Muscle of arm (tissue), 1 donor: ENCODE measurements at regions not wholly inside any gene's neighbourhood (a gene's known extent, or its start where the extent isn't known, plus 50 kb on each side); places are given as distances from the start of the nearest gene placed in this dataset.

Experiments
- DNase-seq: peaks from one replicate; pipeline ENCODE4 v3.0.0-alpha.2; 2013

DNA sequence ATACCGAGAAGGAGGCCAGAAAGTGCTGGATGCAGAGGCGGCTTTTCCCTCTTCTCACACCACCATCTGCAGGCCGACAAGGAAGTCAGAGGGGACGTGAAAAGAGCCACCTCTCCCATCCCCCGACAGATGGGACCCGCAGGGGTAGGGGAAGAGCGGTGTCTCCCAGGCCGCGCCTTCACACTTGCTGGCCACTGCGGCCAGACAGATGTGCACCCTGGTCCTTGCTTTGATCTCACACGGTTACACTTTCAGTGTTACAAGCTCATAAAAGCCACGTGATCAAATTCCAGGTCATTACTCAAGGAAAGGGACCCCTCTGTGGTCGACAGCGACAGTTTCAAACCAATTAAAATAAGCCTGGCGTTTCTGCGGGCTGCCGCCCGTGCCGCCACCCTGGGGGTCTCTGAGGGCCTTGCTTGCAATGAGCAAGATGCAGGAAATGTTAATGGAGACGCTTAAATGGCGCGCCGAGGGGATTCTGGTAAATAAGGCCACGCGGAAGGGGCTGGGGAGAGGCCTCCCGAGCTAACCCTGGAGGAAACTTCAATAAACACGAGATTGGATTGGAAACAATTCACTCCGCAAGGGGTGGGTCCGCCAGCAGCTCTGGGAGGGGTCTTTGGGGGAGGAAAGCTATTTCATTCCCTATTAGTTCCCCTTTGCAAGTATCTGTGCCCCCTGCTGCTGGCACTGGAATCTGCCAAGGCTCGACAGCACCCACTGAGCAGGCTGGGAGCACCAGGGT lies 240.9 kb downstream of the ENGASE start:
- no peak for DNase-seq

DNA sequence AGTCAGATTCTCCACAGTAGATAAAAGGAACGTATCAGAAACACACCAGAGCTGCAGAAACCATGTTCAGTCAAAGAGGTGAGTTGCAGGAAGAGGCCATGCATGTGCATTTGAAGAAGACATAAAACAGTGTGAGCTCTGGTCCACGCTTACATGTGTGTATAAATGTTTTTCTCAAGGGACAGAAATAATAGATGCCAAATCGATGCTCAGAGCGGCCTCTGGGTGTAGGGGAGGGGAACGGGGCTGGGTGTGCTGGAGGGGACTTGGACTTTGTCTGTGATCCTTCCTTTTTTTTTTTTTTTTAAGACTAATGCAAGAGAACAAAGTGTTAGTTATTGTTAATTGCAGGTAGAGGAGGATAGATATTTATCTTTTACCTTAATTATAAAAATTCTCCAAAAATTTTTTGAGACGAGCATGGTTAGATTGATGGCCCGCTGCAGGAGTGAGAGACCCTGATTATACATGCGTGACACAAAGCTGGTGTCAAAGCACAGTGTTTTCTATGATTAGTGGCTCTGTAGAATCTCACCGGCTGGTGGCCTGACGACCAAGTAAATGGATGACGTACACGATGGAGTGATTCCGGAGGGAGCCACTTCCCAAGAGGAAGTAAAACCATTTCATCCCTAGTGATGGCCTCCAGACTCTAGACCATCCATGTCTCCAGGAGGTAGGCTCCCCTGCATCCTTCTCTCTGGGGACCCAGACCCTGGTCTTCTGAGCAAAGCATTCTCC lies 240.2 kb downstream of the ENGASE start:
- DNase-seq = no peak

DNA sequence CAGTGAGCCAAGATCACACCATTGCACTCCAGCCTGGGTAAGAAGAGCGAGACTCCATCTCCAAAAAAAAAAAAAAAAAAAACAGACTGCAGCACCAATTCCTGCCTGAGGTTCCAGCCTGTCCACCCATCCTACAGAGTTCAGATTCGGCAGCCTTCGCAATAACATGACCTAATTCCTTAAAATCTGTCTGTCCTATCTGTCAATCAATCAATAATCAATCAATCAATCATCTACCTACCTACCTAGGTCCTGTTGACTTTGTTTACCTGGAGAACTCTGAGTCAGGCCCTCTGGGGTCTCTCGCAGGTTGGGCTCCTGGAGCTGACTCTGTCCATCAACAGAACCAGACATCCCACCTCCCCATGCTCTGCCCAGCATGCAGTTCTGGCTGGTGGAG lies 236.7 kb downstream of the ENGASE start:
- DNase-seq = no peak

DNA sequence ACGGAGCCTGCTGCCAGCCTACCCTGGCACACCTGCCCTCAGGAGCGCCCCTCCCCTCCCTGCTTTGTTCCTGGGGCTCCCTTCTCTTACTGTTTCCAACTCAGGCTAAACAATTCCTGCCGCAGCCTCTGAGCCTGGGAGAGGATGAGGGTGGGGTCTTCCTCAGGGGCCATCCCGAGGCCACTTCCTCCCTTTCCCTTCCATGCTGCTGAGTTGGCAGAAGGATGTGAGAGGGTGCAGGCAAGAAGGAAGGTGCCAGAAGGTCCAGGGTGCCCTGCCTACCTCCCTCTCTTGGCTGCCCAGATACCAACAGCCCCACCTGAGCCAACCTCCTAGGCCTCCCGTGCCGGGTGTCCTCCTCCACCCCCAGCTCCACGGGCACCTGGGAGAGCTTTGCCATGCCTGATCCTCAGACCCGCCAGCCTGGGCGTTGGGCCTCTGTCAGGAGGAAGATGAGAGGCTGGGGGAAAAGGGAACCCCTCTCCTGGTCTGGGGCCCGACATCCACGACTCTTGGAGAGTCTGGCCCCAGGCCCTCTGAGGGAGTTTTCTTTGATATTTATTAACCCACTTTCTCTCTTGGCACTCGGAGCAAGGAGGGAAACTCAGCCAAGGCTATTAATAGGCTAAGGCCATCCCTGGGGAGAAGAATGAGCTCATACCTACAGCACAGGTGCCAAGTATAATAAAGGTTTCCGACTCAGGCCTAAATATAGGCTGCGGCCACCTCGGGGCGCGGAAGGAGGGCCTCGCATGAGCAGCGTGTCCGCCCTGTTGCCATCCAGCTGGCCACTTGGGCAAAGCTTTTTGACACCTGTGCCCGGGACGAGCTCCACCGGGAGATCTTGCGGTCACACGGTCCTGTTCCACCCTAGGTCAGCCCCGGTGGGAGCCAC lies 232.0 kb downstream of the ENGASE start:
- DNase-seq = no peak

DNA sequence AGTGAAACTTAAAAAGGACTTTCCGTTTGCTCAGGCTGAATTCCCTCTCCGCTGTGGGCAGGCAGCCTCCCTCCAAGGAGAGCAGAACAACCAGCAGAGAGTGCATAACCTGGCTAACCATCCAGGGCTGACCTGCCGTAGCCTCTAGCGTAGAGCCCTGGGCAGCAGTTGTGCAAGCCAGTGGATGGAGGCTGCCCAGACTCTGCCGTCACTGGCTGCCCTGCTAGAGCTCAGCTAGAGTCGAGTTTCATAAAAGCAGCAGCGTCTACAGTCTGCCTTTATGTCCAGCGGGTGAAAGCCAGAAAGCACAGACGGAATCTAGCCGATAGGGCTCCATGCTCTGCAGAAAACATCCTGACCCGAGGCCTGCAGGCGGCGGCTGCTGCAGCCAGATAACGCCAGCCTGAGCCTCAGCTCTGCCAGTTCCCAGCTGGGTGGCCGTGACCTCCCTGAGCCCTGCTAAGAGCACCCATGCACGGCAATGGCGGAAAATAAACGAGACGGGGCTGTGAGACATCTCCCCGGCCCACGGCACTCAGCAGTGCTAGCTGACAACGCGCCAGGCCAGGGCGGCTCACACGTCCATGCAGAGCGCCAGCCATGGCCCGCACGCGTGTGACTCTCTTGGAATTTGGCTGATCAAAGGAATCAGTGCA lies 231.3 kb downstream of the ENGASE start:
- DNase-seq = no peak

DNA sequence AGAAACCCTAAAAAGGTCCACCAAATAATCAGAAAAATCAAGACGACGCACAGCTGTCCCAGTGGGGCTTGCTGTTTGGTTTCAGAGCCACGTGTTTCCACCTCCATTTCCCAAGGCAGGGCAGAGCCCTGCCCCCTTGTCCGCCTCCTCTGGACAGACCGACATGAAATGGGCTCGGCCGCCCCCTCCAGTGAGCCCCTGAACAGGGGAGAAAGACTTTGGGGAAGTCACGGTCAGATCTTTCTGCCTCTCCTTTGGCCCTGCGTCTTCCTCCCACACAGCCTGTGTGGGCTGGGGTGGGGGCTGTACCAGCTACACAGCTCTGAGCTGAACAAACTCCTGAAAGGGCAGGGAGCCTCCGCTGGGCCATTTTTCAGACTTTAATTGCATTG lies 230.7 kb downstream of the ENGASE start:
- DNase-seq = no peak

DNA sequence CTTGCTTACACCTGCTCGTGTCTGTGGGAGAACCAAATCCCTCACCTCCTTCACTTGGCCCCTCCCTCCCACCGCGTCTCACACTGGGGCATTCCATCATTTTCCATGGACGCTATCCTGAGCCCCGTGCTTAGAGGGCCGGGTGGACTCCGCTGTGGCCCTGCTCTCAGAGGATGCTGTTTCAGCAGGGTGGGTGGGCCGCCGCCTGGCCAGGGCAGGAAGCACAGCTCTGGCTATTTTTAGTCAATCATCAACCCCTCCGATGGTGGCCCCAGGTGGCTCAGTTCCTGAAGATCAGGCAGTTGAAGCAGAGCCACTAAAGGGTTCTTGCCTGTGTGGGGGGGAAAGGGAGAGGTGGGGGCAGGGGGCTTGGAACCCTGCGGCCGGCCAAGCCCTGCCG lies 230.3 kb downstream of the ENGASE start:
- no peak for DNase-seq

DNA sequence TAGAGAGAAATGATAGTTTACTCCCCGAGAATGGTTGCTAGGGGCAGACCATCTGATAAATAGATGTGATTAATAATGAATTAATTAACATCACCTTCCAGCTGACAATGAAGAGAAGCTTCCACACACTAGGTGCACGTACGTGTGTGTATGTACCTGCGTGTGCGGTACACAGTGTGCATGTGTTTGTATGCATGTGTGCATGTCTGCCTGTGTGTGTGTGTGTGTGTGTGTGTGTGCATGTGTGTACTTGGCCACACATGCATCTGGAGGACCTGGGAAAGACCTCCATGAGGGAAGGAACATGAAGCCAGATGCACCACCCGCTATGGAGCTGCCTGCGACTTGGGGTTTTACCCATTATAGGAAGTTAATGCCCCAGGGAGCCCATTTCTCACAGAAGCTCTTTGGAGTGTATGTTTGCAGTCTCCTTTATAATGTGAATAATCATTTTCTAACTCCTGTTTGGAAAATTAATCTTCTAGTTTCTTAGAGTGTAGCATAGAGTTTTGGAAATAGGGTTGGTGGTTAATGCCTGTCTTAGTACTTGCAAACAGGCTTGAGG lies 229.1 kb downstream of the ENGASE start:
- no peak for DNase-seq

DNA sequence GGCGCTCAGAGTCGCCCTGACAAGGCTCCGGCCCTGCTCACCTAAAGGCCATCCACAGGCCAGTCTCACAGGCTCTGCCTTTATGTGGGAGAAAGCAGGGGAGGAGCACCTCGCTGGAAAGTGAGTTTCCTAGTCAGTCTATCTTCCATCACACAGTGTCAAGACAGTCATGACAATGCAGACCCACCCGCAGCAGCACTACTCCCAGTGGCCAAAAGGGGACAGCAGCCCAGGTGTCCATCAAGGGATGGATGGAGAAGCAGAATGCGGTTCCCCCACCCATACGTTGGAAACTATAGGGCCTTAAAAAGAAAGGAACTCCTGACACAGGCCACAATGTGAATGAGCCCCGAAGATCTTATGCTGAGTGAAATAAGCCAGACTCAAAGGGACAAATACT lies 226.8 kb downstream of the ENGASE start:
- DNase-seq = no peak

DNA sequence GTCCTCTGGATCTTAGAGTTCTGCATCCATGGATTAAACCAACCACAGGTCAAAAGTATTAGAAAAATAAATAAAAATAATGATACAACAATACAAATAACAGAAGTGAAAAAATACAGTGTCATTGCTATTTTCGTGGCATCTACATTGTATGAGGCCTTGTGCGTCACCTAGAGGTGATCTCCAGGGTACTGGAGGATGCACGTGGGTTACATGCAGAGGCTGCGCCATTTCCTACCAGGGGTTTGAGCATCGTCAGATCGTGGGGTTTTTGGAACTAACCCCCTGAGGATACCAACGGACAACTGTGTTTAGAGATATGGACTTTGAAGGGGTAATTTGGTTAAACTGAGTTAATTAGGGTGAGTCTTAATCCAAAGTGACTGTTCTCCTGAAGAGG lies 224.7 kb downstream of the ENGASE start:
- DNase-seq = no peak

DNA sequence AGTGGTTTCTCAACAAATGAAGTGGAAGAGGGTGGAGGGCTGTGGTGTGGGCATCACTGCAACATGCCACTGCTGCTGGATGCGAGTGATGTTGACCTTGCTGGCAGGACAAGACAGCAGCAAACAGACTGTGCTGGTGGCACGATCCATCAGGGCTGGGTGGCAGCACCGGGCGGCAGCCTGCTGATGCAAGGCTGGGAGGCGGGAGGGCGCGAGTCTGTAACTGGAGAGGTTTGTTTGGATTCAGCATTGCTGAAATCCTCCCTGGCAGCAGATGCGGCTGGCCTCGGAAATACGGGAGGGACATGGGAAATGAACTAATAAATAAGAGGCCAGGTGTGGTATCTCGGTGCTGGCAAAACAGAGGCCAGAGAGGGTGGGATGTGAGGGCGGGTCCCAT lies 224.2 kb downstream of the ENGASE start:
- DNase-seq = no peak

DNA sequence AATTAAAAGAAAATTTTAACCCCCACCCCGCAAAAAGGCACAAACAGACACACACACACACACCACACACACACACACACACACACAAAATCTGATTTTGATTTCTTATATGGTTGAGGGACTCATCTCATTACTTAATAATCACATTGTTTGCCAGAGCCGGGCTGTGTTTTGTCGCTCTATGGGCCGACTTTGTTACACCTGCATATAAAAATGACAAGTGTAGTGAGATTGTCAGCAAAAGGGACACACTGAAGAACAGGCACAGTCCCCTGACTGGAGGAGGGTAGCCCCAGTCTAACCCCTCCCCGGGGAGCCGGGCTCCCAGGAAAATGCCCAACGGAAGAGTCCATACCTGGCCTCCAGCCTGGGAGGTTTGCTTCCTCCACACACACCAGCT lies 221.6 kb downstream of the ENGASE start:
- no peak for DNase-seq

DNA sequence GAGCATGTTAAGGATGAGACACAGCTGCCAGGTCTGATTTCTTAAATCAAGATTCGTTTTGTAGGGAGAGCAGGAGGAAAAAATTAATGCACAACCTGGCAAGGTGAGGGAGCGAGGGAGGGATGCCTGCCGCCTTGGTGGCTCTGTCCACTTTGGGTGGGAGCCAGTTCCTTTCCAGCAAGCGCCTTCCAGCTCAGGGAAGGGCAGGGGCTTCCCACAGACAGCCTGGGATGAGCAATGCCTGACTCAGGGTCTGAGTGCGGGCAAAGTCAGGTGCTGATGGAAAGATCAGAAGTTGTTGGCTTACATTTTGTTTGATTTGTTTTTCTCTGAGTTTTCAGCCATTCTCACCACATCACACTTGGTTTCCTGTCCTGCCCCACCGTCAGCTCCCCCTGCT lies 220.7 kb downstream of the ENGASE start:
- no peak for DNase-seq

DNA sequence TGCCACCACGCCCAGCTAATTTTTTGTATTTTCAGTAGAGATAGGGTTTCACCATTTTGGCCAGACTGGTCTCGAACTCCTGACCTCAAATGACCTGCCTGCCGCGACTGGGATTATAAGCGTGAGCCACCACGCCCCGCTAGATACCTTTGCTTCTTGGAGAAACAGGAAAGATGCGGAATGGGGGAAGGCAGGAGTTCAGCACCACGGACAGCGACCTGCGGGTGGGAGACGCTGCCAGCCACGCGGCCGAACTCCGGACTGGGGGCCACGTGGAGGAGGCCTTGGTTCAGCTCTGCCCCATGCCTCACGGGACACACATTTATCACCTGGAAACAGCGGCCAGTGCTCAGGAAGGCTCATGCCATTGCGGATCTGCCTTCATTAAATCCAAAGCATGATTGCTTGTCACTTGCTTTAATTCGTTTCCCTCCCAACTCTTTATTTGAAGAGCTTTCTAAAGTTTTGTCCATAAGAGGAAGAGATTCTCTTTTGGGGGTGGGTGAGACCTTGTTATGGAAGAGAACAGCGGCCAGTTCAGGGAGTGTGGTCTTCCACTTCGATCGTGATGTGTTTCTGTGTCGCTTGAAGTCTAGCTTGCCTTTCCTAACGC lies 219.9 kb downstream of the ENGASE start:
- DNase-seq = peak; percentile 80

DNA sequence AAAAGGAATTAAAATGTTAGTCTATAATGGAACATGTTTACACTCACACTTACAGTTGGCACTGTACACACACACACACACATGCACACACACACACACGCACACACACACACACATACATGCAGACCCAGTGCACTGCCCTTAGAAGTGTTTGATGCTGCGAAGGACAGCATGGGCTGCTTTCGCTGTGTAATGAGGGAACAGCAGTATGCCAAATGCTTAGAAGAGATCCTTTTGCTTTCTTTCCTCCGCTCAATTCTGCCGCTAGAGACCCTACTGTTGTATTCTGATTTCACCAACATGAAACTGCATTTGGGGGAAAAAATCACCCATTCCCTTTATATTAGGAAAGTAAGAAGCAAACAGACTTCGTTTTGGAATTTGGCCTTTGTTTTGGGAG lies 217.9 kb downstream of the ENGASE start:
- DNase-seq = no peak

DNA sequence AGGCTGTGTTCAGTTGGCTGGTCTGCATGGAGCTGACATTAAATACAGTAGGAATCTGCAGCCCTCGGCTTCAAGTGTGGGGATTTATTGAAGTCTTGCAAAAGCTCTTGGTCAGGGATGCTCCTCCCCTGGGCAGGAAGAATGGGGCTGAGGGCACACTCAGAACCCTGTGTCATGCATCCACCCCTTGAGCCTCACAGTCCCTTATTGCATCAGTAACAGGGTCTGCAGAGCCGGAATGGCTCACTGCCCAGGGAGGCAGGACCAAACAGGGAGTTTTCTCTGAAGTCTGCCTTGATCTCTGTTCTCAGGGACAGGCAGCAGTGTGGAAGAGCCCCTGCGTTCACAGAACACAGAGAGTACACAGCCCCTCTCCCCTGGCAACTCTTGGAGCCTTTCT lies 216.8 kb downstream of the ENGASE start:
- no peak for DNase-seq

DNA sequence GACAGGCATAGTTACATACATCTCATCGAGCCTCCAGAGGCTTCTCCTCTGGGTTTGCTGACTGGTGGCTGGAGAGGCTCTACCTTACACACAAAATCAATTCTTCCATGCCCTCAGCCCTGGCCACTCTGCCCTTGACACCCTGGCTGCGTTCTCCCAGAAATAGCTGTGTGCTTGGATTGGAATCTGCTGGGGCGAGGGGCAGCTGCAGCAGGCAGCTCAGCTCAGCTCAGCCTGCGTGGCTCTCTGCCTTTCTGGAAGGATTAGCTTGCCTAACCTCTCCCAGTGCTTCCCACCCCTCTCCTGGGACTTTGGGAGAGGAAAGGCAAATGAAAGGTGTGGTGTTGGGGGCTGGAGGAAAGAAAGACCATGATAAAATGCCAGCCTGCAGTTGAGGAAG lies 216.1 kb downstream of the ENGASE start:
- no peak for DNase-seq

DNA sequence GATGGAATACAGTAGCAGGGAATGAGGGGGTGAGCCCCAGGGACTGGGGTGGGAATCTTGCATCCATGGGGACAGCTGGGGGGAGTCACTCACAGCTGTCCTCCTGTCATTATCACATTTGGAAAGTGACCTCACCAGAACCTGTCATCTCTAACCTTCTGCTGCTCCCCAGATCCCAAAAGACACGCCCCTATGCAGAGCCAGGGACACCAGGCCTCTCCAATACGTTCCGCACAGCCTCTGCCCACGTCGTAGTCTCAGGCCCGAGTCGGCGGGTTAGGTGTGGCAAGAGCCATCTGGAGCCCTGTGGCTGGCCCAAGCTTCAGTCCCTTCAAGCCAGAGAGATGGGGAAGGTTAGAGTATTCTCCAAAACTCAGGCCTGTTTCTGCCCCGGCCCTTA lies 214.3 kb downstream of the ENGASE start:
- no peak for DNase-seq

DNA sequence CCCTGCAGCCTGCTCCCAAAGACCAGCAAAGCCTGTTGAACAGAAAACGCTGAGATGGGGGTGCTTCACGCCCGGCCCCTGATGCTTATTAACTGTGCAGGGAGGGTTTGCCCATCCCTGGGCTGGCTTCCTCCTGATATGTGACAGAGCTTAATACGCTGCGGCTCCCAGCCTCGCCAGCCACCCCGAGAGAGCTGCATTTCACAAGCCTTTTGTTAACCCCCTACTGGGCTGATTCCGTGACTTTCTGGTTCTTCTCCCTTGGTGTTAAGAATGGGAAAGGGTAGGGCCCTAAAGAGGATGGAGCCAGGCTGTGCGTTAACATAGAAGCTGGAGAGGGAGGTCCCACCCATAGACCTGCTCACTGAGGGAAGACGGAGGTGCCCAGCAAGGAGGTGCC lies 211.8 kb downstream of the ENGASE start:
- no peak for DNase-seq

DNA sequence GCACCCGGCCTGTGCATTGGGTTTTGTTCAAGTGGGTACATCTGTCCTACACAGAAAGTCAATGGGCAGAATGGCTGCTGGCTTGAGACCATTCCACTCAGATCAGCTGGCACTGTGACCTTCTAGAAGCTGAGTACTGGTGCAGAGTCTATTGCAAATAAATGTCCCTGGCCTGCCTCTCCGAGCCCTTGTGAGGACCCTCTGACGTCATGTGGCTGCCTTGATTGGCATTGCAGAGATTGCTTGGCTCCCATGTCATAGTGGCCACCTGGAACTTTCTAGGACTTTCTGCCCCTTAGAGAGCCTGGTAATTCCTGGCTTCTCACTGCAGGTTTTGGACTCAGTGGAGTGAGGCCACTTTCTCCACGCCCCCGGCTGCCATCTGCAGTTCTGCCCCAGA lies 211.3 kb downstream of the ENGASE start:
- DNase-seq = no peak

DNA sequence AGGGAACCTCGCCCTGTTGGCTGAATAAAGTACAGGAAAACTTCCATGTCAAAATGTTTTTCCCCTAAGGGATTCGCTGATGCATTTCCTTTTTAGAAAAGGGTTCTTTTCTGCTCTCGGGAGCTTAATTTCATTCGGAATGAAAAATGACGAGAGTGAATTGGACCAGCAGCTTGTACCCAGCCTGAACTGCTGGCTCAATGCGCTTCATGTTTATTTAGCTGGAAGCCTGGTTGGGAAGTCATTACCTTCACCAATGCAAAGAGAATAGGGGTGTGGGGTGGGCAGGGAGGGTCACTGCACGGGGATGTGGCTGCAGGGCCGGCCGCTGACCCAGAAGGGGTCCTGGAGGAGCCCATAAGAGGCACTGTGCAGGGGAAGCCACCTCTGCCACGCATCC lies 207.7 kb downstream of the ENGASE start:
- no peak for DNase-seq
